Neural cell (in vitro differentiated cells): ENCODE measurements at regions not wholly inside any gene's neighbourhood (a gene's known extent, or its start where the extent isn't known, plus 50 kb on each side); places are given as distances from the start of the nearest gene placed in this dataset.

Source experiments
- H2AFZ ChIP-seq: fragments of 200-600, 300-800 bp; sonication (generic), shearing (Covaris generic); 2 replicates; pipeline ENCODE4 v1.6.0; 2014; ENCODE audit warnings: low read depth, mild to moderate bottlenecking, antibody characterized with exemption, low read length, moderate library complexity
- H3F3A ChIP-seq: fragments of 200-600 bp; shearing (Covaris generic); 2 replicates; pipeline ENCODE4 v1.6.1; 2016; ENCODE audit warnings: mild to moderate bottlenecking, moderate library complexity, mixed read lengths, antibody characterized with exemption, low read length; ENCODE audit not compliant: insufficient read depth, poor library complexity, severe bottlenecking
- H3K27ac ChIP-seq: fragments of 200-600, 300-800 bp; sonication (generic), shearing (Covaris generic); 2 replicates; pipeline ENCODE4 v1.5.1; 2014; ENCODE audit warnings: mild to moderate bottlenecking, low read length, moderate library complexity
- H3K27me3 ChIP-seq: fragments of 300-800, 200-600 bp; sonication (generic), shearing (Covaris generic); 2 replicates; pipeline ENCODE4 v1.6.0; 2014; ENCODE audit warnings: mild to moderate bottlenecking, low read depth, low read length, moderate library complexity; ENCODE audit not compliant: insufficient read depth
- H3K36me3 ChIP-seq: fragments of 300-800, 200-600 bp; sonication (generic), shearing (Covaris generic); 2 replicates; pipeline ENCODE4 v1.5.1; 2014; ENCODE audit warnings: mild to moderate bottlenecking, antibody characterized with exemption, low read length, moderate library complexity; ENCODE audit not compliant: insufficient read depth
- H3K4me2 ChIP-seq: fragments of 300-800, 200-600 bp; sonication (generic), shearing (Covaris generic); 2 replicates; pipeline ENCODE4 v1.6.0; 2014; ENCODE audit warnings: mild to moderate bottlenecking, low read length
- H3K4me3 ChIP-seq: fragments of 300-800, 200-600 bp; sonication (generic), shearing (Covaris generic); 2 replicates; pipeline ENCODE4 v1.5.1; 2014; ENCODE audit warnings: mild to moderate bottlenecking, low read length, moderate library complexity
- H3K79me2 ChIP-seq: fragments of 200-600 bp; shearing (Covaris generic); replicated peaks from 2 replicates; pipeline ENCODE4 v1.6.0; 2014; ENCODE audit warnings: mild to moderate bottlenecking, low read length, moderate library complexity; ENCODE audit not compliant: insufficient read depth
- H3K9ac ChIP-seq: fragments of 300-800, 200-600 bp; sonication (generic), shearing (Covaris generic); 2 replicates; pipeline ENCODE4 v1.6.1; 2016; ENCODE audit warnings: mild to moderate bottlenecking, low read length, mixed read lengths
- H3K9me2 ChIP-seq: fragments of 200-600 bp; shearing (Covaris generic); 2 replicates; pipeline ENCODE4 v1.6.1; 2016; ENCODE audit warnings: mild to moderate bottlenecking, low read length, mixed read lengths; ENCODE audit not compliant: insufficient read depth
- H3K9me3 ChIP-seq: fragments of 200-600, 300-800 bp; sonication (generic), shearing (Covaris generic); 2 replicates; pipeline ENCODE4 v1.6.1; 2016; ENCODE audit warnings: mild to moderate bottlenecking, mixed run types, low read length, moderate library complexity, mixed read lengths
- H4K20me1 ChIP-seq: fragments of 200-600 bp; shearing (Covaris generic); 2 replicates; pipeline ENCODE4 v1.6.1; 2016; ENCODE audit warnings: mild to moderate bottlenecking, mixed run types; ENCODE audit not compliant: insufficient read depth
- CTCF ChIP-seq: fragments of 450-650 bp; IDR thresholded peaks from 2 replicates; pipeline ENCODE4 v1.5.1; 2014; ENCODE audit warnings: antibody characterized with exemption, mild to moderate bottlenecking, moderate library complexity; ENCODE audit not compliant: poor library complexity, severe bottlenecking
- EP300 ChIP-seq: fragments of 450-650 bp; conservative IDR thresholded peaks from 2 replicates; pipeline ENCODE4 v1.6.1; 2014; ENCODE audit warnings: antibody characterized with exemption, mild to moderate bottlenecking, moderate library complexity; ENCODE audit not compliant: poor library complexity, severe bottlenecking
- EZH2 ChIP-seq: fragments of 200-600, 300-800 bp; shearing (Covaris generic), sonication (generic); IDR thresholded peaks from 2 replicates; pipeline ENCODE4 v1.6.1; 2014; ENCODE audit warnings: antibody characterized with exemption, low read length, borderline replicate concordance, mild to moderate bottlenecking; ENCODE audit not compliant: insufficient read depth, poor library complexity, severe bottlenecking
- MXI1 ChIP-seq: fragments of 450-650 bp; conservative IDR thresholded peaks from 2 replicates; pipeline ENCODE4 v1.6.1; 2014; ENCODE audit warnings: antibody characterized with exemption, mild to moderate bottlenecking; ENCODE audit not compliant: poor library complexity, severe bottlenecking
- POLR2AphosphoS5 ChIP-seq: IDR thresholded peaks from 2 replicates; pipeline ENCODE4 v1.6.1; 2012
- RAD21 ChIP-seq: fragments of 450-650 bp; conservative IDR thresholded peaks from 2 replicates; pipeline ENCODE4 v1.6.1; 2014; ENCODE audit warnings: antibody characterized with exemption, mild to moderate bottlenecking, moderate library complexity
- REST ChIP-seq: IDR thresholded peaks from 2 replicates; pipeline ENCODE4 v1.6.1; 2012; ENCODE audit warnings: borderline replicate concordance
- SMC3 ChIP-seq: fragments of 450-650 bp; conservative IDR thresholded peaks from 2 replicates; pipeline ENCODE4 v1.6.1; 2014; ENCODE audit warnings: antibody characterized with exemption, mild to moderate bottlenecking, moderate library complexity; ENCODE audit not compliant: poor library complexity
- TAF1 ChIP-seq: IDR thresholded peaks from 2 replicates; pipeline ENCODE4 v1.6.1; 2012; ENCODE audit warnings: low read depth

- Histone ChIP-seq H3F3A (no peaks in the 10 kb centered on the region), H3K4me3 (no peak overlapping the region), H3K79me2 (no peaks in the 10 kb centered on the region), H2AFZ (no peak overlapping the region), H3K4me2 (no peak overlapping the region), H3K27ac (peak overlapping the region; percentile 52), H4K20me1 (no peaks in the 10 kb centered on the region), H3K9me2 (no peaks in the 10 kb centered on the region), H3K27me3 (no peaks in the 10 kb centered on the region), H3K36me3 (no peaks in the 10 kb centered on the region), H3K9ac (no peak overlapping the region), H3K9me3 (no peaks in the 10 kb centered on the region)
- no peak for TF ChIP-seq RAD21
- no peak for TF ChIP-seq EZH2
- TF ChIP-seq TAF1 = no peak
- TF ChIP-seq CTCF = no peak
- no peak for TF ChIP-seq POLR2AphosphoS5
- TF ChIP-seq SMC3 = no peak
- no peak for TF ChIP-seq REST
- no peak for TF ChIP-seq MXI1
- TF ChIP-seq EP300 = no peak
Measured at GRCh38 chr10:78713659-78714058, 355.1 kb upstream of the ZMIZ1 start.

- Histone ChIP-seq H3K9me3 (no peaks in the 10 kb centered on the region), H3K4me2 (no peak overlapping the region), H3K79me2 (no peaks in the 10 kb centered on the region), H3K9ac (no peak overlapping the region), H3K9me2 (no peaks in the 10 kb centered on the region), H2AFZ (no peak overlapping the region), H3K4me3 (peak overlapping the region; percentile 14), H4K20me1 (no peaks in the 10 kb centered on the region), H3K36me3 (no peaks in the 10 kb centered on the region), H3F3A (no peaks in the 10 kb centered on the region), H3K27me3 (no peaks in the 10 kb centered on the region), H3K27ac (peak overlapping the region; percentile 52)
- TF ChIP-seq CTCF = no peak
- no peak for TF ChIP-seq REST
- no peak for TF ChIP-seq MXI1
- no peak for TF ChIP-seq POLR2AphosphoS5
Measured at GRCh38 chr10:78714225-78714624, 354.5 kb upstream of the ZMIZ1 start.
